GM12891 (cell line): ENCODE measurements at regions not wholly inside any gene's neighbourhood (a gene's known extent, or its start where the extent isn't known, plus 50 kb on each side); places are given as distances from the start of the nearest gene placed in this dataset.

Source experiments
- DNase-seq: peaks from one replicate; pipeline ENCODE4 v3.0.0; 2011; ENCODE audit warnings: low spot score; ENCODE audit not compliant: insufficient read length
- FAIRE-seq: peaks from 2 replicates; lab custom pipeline; 2011; peaks lifted over from hg19 to GRCh38; lab: Jason Lieb, UNC
- PAX5 ChIP-seq: IDR thresholded peaks from 2 replicates; pipeline ENCODE4 v1.6.1; 2011; ENCODE audit warnings: low read length, moderate library complexity, mild to moderate bottlenecking; ENCODE audit not compliant: insufficient read depth, severe bottlenecking
- POLR2A ChIP-seq: IDR thresholded peaks from 2 replicates; pipeline ENCODE4 v1.6.1; 2011; ENCODE audit warnings: low read depth, low read length, control low read depth
- POLR2AphosphoS5 ChIP-seq: IDR thresholded peaks from 2 replicates; pipeline ENCODE4 v1.6.1; 2011; ENCODE audit warnings: low read depth, low read length, control low read depth
- POU2F2 ChIP-seq: IDR thresholded peaks from 2 replicates; pipeline ENCODE4 v1.6.1; 2011; ENCODE audit warnings: low read depth, mild to moderate bottlenecking, control low read depth, low read length, moderate library complexity
- SPI1 ChIP-seq: IDR thresholded peaks from 2 replicates; pipeline ENCODE4 v1.6.1; 2011; ENCODE audit warnings: low read depth, low read length, control low read depth
- TAF1 ChIP-seq: IDR thresholded peaks from 2 replicates; pipeline ENCODE4 v1.6.1; 2011; ENCODE audit warnings: low read depth, low read length, control low read depth

- no peak for TF ChIP-seq TAF1
- no peak for TF ChIP-seq PAX5
- TF ChIP-seq POLR2A: no peak
- TF ChIP-seq POLR2AphosphoS5: no peak
- TF ChIP-seq SPI1: no peak
- TF ChIP-seq POU2F2: no peak
- FAIRE-seq: no peak
- no peak for DNase-seq
Observed at GRCh38 chr19:30219702-30220101, 152.5 kb upstream of the ZNF536 start.

GRCh38 chr19:30221176-30221575 lies 151.0 kb upstream of the ZNF536 start:
- DNase-seq (no peak), FAIRE-seq (no peak)
- TF ChIP-seq POLR2A (no peak), TAF1 (no peak), SPI1 (no peak), POU2F2 (no peak), PAX5 (no peak), POLR2AphosphoS5 (no peak)

- FAIRE-seq (no peak), DNase-seq (no peak)
- TF ChIP-seq POU2F2 (no peak), POLR2A (no peak), SPI1 (no peak)
Observed at GRCh38 chr19:30222428-30222873, 149.7 kb upstream of the ZNF536 start.

- FAIRE-seq: no peak
- no peak for TF ChIP-seq PAX5
- no peak for TF ChIP-seq POU2F2
- TF ChIP-seq SPI1: no peak
- TF ChIP-seq POLR2AphosphoS5: no peak
- TF ChIP-seq POLR2A: no peak
- no peak for TF ChIP-seq TAF1
Observed at GRCh38 chr19:30222992-30223865, 149.0 kb upstream of the ZNF536 start.

GRCh38 chr19:30223866-30224688 lies 148.1 kb upstream of the ZNF536 start:
- no peak for TF ChIP-seq POLR2A
- FAIRE-seq (no peak), DNase-seq (no peak)

More at GRCh38 chr19:30222992-30223865, 149.0 kb upstream of the ZNF536 start:
- no peak for DNase-seq

- no peak for FAIRE-seq
- no peak for TF ChIP-seq SPI1
- no peak for TF ChIP-seq POLR2A
- TF ChIP-seq TAF1: no peak
- no peak for TF ChIP-seq POLR2AphosphoS5
- TF ChIP-seq PAX5: no peak
- TF ChIP-seq POU2F2: no peak
- no peak for DNase-seq
Observed at GRCh38 chr19:30224689-30225606, 147.2 kb upstream of the ZNF536 start.

GRCh38 chr19:30225676-30226463 lies 146.3 kb upstream of the ZNF536 start:
- TF ChIP-seq POLR2AphosphoS5 (no peak), PAX5 (no peak), POU2F2 (no peak), SPI1 (no peak), TAF1 (no peak), POLR2A (no peak)
- DNase-seq (no peak), FAIRE-seq (no peak)

- TF ChIP-seq POLR2A (no peak), POLR2AphosphoS5 (no peak), PAX5 (no peak), SPI1 (no peak), TAF1 (no peak), POU2F2 (no peak)
- DNase-seq (no peak), FAIRE-seq (no peak)
Observed at GRCh38 chr19:30226464-30227011, 145.6 kb upstream of the ZNF536 start.
